GM19238 (cell line): ENCODE measurements at regions not wholly inside any gene's neighbourhood (a gene's known extent, or its start where the extent isn't known, plus 50 kb on each side); places are given as distances from the start of the nearest gene placed in this dataset.
"Not testable (repeated sequence)": the region's sequence is repeated elsewhere in the genome, so short reads cannot be mapped to it uniquely, and the experiment has no call there.

ENCODE experiments used
- DNase-seq: peaks from one replicate; pipeline ENCODE4 v3.0.0; 2011; ENCODE audit warnings: low spot score; ENCODE audit not compliant: insufficient read length

DNA sequence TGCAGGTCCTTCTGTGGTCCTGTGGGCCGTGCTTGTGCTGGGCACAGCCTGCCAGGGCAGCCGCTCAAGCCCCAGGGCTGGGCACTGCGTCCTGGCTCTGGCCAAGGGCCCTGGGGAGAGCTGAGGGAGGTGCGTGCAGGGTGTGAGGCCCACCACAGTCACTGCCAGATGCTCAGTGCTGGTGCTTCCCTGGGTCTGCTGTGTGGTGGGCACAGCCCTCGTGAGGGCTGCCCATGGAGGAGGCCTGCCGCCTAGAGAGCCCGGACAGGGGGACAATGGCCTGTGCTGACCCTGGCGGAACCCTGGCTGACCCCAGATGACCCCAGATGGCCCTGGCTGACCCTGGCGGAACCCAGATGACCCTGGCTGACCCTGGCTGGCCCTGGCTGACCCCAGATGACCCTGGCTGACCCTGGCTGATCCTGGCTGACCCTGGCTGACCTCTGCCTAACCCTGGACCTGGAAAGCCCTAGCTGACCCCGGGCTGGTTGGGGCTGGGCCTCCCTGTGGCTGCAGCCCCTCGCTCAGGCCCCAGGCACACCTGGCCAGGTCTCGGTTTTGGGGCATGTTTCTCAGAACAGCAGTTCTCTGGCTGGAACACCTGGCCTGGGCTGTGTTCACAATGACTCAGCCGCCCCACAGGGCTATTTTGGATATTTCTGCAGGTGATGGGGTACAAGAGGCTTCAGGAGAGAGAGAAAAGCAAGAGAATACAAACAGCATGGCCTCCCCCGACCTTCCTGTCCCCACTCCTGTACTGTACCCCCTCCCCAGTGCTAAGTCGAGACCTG, 55.4 kb downstream of the TMEM121 start:
- no peak for DNase-seq

DNA sequence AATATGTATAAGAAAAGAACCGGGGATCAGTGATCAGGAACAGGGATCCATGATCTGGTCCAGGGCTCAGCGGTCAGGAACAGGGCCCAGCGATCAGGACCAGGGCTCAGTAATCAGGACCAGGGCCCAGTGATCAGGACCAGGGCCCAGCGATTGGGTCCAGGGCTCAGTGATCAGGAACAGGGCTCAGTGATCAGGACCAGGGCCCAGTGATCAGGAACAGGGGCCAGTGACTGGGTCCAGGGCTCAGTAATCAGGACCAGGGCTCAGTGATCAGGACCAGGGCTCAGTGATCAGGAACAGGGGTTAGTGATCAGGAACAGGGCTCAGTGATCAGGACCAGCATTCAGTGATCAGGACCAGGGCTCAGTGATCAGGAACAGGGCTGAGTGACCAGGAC, 56.3 kb downstream of the TMEM121 start:
- no peak for DNase-seq

DNA sequence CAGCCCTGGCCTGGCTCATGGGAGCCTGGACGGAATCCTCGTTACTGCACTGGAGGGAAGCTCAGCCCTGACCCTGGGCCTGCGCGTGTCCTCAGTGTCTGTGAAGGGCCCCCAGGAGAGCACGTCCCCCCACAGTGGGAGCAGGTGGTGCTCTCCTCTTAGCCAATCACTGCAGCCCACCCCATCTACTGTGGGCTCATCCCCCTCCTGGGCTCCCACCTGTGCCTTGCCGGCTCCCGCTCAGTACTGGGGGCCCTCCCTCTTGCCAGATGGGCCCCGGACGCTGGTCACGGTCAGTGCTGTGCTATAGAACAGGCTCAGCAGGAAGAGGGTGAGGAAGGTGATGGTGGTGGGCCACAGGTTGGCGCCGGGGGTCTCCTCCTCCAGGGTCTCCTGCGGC, 57.5 kb downstream of the TMEM121 start:
- DNase-seq = not testable (repeated sequence)

DNA sequence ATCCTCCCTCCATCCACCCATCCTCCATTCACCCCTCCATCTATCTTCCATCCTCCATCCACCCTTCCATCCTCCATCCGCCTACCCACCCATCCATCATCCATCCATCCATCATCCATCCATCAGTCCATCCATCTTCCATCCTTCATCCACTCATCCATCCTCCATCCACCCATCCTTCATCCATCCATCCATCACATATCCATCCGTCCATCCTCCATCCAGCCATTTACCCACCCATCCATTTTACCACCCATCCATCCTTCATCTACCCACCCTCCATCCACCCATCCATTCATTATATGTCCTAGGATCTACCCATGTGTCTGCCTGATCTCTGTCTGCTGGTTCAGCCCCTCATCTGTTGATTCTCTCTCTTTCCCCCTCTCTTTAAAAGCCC, 58.9 kb downstream of the TMEM121 start:
- not testable (repeated sequence) for DNase-seq

DNA sequence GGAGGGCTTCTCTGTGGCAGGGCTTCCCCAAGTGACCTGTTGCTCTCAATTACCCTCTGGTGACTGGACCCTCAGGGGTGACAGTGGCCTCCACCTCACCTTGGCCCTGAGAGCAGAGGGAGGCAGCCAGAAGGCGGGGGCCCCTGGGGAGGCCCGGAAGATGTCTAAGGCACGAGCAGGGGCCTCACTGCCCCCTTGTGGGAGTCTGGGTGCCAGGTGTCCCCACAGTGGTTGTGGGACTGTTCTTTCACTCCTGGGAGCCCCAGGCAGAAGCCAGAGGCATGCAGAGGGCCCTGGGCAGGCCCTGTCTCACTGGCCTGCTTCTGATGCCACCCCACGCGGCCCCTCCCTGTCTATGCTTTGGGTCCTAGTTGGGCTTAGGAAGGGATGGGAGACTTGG, 59.3 kb downstream of the TMEM121 start:
- not testable (repeated sequence) for DNase-seq

DNA sequence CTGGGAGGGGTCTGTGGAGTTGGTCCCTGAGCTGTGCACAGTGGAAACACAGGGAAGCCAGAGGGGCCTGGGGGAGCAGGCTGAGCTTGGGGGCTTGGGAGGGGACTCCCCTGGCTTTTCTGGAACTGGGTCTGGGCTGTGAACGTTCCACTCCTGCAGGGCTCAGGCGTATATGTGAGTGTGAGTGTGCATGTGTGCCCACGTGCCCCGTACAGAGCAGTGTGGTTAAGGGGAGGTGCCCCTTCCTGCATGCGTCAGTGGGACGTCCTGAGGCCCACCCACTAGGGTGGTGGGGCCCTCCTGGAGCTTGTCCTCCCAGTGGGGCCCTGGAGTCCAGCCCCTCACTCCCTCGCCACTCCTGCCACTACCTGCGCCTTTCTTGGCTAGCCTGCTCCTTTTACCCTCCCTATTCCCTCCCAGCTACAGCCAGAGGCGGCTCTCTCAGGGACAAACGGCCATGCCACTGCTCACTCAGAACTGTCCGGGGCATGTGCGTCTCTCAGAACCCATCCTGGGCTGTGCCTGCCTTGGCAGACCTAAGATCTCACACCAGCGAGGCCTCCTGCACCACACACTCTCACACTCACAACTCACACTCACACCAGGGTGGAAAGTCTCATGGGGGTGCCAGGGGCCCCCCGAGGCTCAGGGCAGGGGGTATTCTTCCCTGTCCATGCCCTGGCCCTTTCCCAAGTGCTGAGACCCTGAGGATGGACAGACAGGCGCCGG, 59.9 kb downstream of the TMEM121 start:
- DNase-seq = not testable (repeated sequence)

DNA sequence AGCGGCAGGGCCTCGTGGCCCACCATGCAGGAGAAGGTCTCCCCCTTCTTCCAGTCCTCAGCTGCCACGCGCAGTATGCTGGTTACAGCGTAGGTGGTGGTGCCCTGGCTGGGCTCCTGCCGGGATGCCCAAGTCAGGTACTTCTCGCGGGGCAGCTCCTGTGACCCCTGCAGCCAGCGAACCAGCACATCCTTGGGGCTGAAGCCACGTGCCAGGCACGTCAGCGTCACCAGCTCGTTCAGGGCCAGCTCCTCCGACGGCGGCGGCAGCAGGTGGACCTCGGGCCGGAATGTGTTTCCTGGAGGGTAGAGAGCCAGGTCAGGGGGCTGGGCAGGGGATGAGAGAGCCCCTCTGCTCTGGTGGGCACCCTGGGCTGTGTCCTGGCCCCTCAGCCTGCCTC, 60.7 kb downstream of the TMEM121 start:
- DNase-seq = not testable (repeated sequence)

DNA sequence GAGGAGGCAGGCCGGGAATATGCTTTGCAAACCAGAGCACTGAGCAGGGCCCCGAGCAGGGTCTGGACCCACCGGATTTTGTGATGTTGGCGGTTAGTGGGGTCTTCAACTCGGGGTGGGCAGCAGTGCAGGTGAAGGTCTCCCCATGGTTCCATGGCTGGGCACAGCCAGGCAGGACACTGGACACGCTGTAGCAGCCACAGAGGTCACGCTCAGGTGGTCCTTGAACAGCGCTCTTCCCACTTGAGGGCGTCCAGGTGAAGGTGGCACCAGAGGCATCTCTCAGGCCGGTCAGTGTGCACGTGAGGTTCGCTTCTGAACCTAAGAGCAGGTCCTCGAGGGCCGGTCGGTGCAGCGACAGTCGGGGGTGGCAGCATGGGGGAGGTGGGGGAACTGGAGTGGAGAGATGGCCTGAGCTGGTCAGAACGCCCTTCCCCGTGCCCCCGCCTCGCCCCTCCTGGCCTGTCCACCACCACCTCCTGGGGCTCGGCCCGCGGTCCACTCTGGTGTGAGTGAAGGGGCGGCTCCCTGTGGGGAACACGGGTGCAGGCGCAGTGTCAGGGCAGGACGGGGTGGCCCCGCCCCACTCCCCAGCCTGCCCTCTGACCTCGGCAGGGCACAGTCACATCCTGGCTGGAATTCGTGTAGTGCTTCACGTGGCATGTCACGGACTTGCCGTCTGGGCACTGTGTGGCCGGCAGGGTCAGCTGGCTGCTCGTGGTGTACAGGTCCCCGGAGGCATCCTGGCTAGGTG, 61.3 kb downstream of the TMEM121 start:
- not testable (repeated sequence) for DNase-seq

DNA sequence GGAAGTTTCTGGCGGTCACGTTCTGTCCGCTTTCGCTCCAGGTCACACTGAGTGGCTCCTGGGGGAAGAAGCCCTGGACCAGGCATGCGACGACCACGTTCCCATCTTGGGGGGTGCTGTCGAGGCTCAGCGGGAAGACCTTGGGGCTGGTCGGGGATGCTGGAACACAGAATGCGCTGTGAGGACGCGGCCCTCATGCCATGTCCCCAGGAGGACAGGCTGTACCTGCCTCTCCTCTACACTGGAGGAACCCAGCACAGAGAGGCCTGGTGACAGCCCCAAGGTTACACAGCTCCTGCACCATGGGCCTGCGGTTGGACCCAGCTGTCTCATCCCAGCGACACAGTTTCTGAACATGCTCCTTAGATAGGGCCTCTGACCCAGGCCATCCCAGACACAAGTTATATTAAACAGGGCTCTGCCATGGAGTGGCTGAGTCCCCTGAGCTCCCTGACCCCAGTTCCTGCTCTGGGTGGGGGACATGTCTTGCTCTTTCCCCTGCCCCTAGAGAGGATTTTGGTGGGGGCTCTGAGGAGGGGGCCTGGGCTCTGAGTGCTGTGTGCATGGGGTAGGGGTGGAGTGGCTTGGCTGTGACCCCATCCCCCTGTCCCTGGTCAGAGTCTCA, 62.0 kb downstream of the TMEM121 start:
- DNase-seq = no peak

DNA sequence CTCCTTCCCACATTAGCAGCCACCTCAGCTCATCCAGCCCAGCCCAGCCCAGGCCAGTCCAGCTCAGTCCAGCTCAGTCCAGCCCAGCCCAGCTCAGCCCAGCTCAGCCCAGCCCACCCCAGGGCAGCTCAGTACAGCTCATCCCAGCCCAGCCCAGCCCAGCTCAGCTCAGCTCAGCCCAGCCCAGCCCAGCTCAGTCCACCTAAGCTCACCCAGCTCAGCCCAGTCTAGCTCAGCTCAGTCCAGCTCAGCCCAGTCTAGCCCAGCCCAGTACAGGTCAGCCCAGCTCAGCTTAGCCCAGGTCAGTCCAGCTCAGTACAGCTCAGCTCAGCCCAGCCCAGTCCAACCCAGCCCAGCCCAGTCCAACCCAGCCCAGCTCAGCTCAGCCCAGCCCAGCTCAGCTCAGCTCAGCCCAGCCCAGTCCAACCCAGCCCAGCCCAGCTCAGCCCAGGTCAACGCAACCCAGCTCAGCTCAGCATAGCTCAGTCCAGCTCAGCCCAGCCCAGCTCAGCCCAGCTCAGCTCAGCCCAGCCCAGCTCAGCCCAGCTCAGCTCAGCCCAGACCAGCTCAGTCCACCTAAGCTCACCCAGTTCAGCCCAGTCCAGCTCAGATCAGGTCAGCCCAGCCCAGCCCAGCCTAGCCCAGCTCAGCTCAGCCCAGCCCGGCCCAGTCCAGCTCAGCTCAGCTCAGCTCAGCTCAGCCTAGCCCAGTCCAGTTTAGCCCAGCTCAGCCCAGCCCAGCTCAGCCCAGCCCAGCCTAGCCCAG, 63.0 kb downstream of the TMEM121 start:
- DNase-seq = no peak

DNA sequence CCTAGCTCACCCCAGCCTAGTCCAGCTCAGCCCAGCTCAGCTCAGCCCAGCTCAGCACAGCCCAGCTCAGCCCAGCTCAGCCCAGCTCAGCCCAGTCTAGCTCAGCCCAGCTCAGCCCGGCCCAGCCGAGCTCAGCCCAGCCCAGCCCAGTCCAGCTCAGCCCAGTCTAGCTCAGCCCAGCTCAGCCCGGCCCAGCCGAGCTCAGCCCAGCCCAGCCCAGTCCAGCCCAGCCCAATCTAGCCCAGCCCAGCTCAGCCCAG, 63.5 kb downstream of the TMEM121 start:
- not testable (repeated sequence) for DNase-seq

DNA sequence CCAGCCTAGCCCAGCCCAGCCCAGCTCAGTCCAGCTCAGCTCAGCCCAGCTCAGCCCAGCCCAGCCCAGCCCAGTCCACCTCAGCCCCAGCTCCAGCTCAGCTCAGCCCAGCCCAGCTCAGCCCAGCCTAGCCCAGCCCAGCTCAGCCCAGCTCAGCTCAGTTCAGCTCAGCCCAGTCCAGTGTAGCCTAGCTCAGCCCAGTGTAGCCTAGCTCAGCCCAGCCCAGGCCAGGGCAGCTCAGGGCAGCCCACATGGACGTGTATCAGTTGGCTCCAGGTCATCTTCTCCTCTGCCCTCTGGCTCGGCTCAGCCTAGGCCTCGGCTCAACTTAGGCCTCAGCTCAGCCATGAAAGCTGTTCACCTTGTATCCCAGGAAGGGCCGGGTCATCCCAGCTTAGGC, 64.7 kb downstream of the TMEM121 start:
- DNase-seq = no peak

DNA sequence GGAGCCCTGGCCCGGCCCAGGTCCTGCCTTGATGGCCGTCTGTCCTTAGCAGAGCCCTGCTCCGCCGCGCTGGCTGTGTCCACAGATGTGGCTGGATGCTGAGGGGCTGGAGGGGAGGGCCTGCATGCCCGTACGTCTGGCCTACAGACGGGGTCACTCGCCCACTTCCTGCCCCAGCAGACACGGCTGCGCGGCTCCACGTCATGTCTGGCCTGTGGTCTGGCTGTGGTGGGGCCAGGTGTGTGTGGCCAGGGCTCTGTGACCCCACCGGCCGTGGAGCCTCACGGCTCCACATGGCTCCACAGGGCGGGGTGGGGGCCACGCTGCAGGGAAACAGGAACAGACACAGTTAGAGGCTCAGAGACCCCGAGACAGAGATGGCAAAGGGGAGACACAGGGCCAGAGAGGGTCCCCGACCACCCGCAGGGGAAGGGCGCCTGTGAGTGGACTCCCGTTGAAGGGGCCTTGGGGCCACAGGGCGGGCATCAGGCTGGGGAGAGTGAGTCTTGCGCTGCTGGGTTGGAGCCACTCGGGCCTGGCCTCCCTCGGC, 65.5 kb downstream of the TMEM121 start:
- not testable (repeated sequence) for DNase-seq

DNA sequence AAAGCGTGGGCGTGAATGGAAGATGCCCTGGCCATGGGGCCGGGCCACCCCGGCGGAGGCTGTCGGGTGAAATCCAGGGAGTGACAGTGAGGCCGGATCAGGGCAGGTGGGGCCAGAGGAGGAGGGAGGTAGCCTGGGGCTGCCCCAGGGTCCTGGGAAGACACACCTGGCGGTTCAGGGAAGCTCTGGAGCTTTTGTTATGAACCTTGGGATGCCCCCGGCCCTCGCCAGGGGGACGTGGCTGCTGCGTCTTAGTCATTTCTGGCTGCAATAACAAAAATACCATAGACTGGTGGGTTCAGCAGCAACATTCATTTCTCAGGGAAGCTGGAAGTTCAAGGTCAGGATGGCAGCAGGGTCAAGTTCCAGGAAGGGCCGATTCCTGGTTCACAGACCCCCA, 66.3 kb downstream of the TMEM121 start:
- DNase-seq = not testable (repeated sequence)

DNA sequence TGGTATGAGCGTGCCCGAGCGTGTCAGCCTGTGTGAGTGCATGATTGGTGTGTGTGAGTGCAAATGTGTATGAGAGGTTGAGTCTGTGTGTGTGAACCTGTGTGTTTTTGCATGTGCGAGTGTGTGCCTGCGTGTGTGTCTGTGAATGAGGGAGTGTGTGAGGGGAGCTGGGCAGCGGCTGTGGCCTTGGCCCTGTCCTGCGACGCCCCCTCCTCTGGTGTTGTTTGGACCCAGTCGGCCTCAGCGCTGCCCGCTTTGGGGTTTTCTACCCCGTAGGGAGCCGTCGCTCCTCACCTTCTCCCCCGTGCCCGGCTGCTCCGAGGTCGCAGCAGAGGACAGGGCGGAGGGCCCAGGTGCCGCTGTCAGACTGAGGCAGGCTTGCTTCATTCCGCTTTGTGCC, 69.0 kb downstream of the TMEM121 start:
- not testable (repeated sequence) for DNase-seq

DNA sequence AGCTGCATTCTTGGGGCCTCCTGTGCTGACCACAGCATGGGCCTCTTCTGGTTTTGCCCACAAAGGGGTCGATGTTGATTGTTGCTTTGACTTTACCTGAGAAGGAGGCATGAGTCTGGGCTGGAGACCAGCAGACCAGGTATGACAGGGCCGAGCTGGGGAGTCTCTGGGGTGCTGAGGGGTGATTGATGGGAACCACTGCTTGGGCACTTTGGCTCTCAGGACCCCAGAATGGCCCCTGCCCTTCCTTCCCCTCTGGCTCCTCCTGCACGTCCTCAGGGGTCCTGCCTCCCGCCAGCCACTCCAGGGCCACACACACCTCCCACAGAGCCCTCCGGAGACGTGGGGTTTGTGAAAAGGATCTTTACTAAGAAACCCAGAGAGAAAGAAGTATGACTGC, 70.0 kb downstream of the TMEM121 start:
- not testable (repeated sequence) for DNase-seq

DNA sequence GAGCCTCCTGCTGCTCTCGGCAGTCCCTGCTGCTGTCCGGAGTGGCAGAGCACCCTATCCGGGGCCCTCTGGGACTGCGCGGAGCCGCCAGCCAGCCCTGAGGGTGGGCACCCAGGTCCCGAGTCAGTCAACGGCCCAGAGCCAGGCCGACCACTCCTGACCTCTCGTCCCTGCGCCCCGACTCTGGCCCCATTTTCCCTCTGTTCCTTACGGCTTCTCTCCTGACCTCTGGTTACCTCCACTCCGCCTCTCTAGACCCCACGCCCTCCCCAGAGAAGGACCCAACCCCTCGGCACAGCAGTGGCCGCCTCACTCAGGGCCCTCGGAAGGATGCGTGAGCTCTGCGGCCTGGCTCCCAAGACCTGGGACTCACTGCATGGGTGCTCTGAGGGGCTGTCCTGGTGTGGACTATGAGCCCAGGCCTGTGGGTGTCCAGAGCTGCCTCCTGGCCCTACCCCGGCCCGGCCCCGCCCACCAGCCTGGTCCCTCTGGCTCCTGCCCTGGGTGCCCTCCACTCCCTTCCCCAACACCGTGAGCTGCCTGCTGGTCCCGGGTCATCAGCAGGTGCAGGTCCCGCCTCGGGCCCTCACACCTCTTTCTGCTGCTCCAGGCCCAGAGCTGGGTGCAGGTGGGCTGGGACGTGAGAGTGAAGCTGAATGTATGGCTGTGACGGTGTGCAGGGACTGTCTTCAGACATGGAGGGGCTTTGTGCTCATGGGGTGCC, 71.8 kb downstream of the TMEM121 start:
- not testable (repeated sequence) for DNase-seq

DNA sequence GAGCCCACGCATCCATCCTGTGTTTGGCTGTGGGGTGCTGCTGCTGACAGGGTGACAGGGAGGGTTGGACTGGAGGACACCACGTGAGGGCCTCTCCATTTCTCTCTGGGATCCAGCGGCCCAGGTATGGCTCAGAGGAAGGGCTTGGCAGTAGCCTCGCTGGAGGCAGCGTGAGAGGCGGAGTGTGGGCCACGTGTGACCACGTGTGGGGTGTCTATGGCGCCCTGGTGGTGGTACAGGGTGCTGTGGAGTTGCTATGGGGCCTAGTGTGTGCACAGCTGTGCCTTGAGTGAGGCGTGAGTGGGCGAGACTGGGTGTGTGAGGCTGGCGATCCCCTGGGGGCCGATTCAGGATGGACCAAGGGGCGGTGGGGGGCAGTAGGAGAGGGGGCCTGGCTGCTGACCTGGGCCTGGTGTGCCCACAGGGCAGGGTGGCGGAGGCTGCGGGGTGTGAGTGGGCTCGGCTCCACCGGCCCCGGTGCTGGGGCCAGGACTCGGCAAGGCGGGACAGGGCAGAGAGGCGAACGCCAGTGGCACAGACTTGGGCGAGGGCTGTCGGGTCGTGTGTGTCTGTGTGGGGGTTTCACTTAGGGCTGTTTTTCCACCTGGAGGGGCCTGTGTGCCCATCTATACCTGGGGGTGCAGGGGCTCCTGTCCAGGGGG, 72.7 kb downstream of the TMEM121 start:
- not testable (repeated sequence) for DNase-seq

DNA sequence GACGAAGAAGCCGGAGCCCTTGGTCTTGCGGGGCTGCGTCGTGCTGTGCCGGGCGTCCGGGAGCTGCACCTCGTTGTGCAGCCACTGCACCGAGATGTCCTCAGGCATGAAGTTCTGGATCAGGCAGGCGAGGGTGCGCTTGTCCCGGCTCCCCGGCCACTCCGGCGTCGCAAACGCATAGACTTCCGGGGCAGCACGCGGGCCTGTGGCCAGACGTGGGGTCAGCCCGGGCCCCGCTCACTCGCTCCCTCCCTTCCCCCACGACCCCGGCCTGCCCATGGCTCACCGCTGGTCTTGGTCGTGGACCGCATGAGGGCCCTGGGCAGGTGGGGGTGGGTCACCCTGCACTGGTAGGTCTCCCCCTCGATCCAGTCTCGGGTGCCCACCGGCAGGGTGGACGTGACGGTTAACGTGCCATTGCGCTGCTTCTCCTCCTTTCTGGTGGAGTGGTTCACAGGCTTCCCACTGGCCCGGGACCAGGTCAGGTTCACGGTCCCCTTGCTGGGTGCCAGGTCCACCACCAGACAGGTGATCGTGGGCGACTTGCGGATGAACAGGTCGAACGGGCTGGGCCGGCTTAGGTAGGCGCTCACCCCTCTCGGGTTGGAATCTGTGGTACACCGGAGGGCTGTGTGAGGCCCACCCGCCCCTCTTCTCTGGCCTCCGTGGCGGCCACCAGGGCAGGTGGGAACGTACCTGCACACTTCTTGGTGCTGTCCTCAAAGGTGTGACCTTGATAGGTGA, 74.0 kb downstream of the TMEM121 start:
- not testable (repeated sequence) for DNase-seq
